ENCODE measurements at regions not wholly inside any gene's neighbourhood (a gene's known extent, or its start where the extent isn't known, plus 50 kb on each side); places are given as distances from the start of the nearest gene placed in this dataset.

DNA sequence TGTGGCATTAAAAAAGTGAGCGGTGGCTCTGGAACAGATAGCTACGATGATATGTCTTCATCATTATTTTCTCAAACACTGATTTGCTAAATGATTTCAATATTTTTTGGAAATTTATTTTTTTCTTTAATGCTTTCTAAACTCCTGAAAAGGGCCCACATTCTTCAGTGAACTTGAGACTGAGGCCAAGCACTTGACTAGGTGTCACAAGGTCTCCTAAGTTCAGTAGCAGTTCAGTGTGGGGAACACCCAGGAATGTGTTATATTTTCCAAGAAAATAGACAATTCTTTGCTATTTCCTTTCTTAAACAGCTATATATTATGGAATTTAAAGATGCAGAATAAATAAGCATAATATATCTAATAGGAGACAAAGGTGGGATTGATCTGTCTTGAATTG is 850.9 kb downstream of the USP25 start:
- 74 to 76% methylated on average over 2 of the region's 2 CpGs for WGBS, 2 donors
- intact Hi-C loops (cut with DNase I; ENCODE audit: low total_unique reads) = no loop called here
- DNase-seq (ENCODE audit: low spot score in 2 of 2) = no peak
- no peak for TF ChIP-seq POLR2A (IDR thresholded peaks at IDR 0.05)
- TF ChIP-seq, protein P1, sequence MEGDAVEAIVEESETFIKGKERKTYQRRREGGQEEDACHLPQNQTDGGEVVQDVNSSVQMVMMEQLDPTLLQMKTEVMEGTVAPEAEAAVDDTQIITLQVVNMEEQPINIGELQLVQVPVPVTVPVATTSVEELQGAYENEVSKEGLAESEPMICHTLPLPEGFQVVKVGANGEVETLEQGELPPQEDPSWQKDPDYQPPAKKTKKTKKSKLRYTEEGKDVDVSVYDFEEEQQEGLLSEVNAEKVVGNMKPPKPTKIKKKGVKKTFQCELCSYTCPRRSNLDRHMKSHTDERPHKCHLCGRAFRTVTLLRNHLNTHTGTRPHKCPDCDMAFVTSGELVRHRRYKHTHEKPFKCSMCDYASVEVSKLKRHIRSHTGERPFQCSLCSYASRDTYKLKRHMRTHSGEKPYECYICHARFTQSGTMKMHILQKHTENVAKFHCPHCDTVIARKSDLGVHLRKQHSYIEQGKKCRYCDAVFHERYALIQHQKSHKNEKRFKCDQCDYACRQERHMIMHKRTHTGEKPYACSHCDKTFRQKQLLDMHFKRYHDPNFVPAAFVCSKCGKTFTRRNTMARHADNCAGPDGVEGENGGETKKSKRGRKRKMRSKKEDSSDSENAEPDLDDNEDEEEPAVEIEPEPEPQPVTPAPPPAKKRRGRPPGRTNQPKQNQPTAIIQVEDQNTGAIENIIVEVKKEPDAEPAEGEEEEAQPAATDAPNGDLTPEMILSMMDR (IDR thresholded peaks at IDR 0.05) = no peak
- no peak overlapping the region for H3K4me3 ChIP-seq (ENCODE audit: low read depth, poor library complexity, severe bottlenecking)

DNA sequence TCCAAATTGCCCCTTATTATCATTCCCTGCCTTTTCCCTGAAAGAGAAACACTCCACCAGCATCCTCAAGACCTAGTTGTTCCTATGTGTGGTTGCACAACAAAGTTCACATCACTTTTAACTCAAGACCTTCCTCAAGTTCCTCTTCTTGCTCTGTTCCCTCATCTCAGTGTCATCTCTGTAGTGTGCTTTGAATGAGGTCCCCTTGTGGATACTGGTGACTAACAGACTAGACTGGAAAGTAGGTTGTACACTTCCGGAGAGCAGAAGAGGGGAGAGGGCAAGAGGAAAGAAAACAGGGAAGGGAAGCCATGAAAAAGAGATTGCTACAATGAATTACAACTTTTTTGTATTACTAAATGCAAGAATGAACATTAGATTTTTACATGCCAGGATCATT is 853.8 kb downstream of the USP25 start:
- intact Hi-C loops (cut with DNase I; ENCODE audit: low total_unique reads) = no loop called here
- 74 to 79% methylated on average over 1 of the region's 1 CpG for WGBS, 2 donors
- no peak for DNase-seq (ENCODE audit: low spot score in 2 of 2)
- TF ChIP-seq, protein P1 (IDR thresholded peaks at IDR 0.05) = no peak
- no peak for TF ChIP-seq POLR2A (IDR thresholded peaks at IDR 0.05)
- H3K4me3 ChIP-seq (ENCODE audit: low read depth, poor library complexity, severe bottlenecking) = no peak overlapping the region

DNA sequence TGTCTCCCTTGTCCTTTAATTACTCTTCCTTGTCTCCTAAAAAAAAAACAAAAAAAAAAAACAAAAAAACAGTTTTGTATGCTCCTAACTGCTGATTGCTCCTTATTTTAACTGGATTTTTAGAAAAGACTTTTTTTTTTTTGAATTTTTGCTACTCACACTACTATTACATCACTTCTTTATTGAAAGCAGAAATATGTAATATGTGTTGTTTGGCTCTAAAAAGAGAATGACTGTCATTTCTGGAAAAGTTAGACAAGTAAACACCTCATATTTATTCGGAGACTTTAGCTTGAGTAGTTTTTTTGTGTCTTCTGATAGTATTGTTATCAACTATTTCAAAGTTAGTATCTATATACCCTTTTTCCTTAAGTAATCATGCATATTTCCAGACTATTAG is 855.0 kb downstream of the USP25 start:
- no peak overlapping the region for H3K4me3 ChIP-seq (ENCODE audit: low read depth, poor library complexity, severe bottlenecking)
- intact Hi-C loops (cut with DNase I; ENCODE audit: low total_unique reads) = no loop called here
- 61 to 64% methylated on average over 1 of the region's 1 CpG for WGBS, 2 donors
- DNase-seq (ENCODE audit: low spot score in 2 of 2) = no peak
- no peak for TF ChIP-seq POLR2A (IDR thresholded peaks at IDR 0.05)
- TF ChIP-seq, protein P1 (IDR thresholded peaks at IDR 0.05) = no peak

DNA sequence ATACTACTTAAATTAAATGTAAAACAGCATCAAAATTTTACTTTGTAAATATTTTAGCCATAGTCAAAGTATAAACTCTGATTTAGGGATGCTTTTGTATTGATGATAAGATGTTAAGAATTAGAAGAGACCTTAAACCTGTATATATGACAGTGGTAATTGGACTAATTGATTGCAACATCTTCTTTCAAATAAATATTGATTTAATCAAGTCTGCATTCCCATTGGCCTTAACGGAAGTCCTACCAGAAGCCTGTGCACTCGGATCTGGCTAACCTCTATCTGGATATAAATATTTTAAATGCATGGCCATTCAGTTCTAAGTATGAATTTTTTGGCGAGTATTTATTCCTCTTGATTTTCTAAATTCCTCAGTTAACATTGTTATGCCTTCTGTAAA is 856.1 kb downstream of the USP25 start:
- H3K4me3 ChIP-seq (ENCODE audit: low read depth, poor library complexity, severe bottlenecking) = no peak overlapping the region
- TF ChIP-seq POLR2A (IDR thresholded peaks at IDR 0.05) = no peak
- TF ChIP-seq, protein P1 (IDR thresholded peaks at IDR 0.05) = no peak
- intact Hi-C loops (cut with DNase I; ENCODE audit: low total_unique reads) = no loop called here

DNA sequence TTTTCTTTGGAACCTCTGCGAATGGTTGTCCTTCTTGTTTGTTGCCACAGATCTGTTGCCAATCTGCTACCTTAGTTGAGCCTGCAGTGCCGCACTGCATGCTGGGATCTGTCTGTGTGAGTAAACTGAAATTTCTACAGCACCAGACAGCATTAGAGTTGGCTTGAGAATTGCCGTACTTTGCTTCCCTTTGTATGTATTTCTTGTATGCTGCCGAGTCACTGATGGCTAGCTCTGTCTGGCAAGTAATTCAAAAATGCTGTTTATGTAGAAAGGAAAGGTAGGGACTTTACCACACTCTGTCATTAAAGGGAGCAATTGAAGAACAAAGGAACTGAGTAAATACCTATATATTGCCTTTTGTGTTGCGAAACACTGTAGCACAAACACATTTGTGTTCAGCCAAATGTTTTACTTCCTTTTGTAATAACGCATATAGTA is 857.4 kb downstream of the USP25 start:
- intact Hi-C loops (cut with DNase I; ENCODE audit: low total_unique reads) = no loop called here
- H3K4me3 ChIP-seq (ENCODE audit: low read depth, poor library complexity, severe bottlenecking) = no peak overlapping the region
- TF ChIP-seq, protein P1 (IDR thresholded peaks at IDR 0.05) = no peak
- no peak for TF ChIP-seq POLR2A (IDR thresholded peaks at IDR 0.05)
- WGBS, 2 donors = 27 to 34% methylated on average over 6 of the region's 6 CpGs
- peak in 1 of 2 donors; percentile 69 for DNase-seq (ENCODE audit: low spot score in 2 of 2)

More for the DNA sequence above, 856.1 kb downstream of the USP25 start:
- WGBS, 2 donors = 77 to 81% methylated on average over 3 of the region's 3 CpGs
- no peak for DNase-seq (ENCODE audit: low spot score in 2 of 2)

DNA sequence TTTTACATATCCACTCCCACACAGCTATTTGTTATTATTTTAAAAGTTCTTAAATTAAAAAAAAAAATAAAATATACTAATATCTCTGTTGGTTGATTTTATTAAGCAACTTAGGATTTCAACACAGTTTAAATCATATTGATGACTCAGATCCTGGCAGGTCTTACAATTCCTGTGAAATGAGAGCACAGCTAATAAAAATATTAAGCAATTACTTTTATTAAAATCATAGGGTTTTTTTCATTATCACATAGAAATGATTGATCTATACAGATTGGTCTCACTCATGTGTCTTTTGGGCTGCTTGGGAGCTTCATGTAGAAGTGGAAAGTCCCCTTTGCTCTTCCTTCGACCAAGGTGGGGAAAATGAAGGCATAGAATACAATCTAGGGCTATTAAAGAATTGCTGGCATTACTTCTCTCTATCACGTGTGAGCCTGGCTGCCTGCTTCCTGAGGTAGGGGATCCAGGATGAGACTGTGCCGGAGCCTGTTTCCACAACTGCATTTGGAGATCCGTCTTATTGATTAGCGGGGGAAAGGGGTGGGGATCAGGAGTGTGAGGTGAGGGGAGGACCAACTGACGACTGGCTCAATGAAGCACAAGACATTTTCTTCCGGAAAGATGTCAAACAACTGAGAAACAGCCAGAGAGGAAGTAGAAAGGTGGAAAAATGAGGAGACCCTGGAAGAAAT is 858.0 kb downstream of the USP25 start:
- H3K4me3 ChIP-seq (ENCODE audit: low read depth, poor library complexity, severe bottlenecking) = no peak overlapping the region
- DNase-seq (ENCODE audit: low spot score in 2 of 2) = peak in 1 of 2 donors; percentile 47
- 9 to 22% methylated on average over 7 of the region's 7 CpGs for WGBS, 2 donors
- intact Hi-C loops (cut with DNase I; ENCODE audit: low total_unique reads) = no loop called here
- no peak for TF ChIP-seq POLR2A (IDR thresholded peaks at IDR 0.05)
- TF ChIP-seq, protein P1 (IDR thresholded peaks at IDR 0.05) = no peak
